ENCODE measurements at regions not wholly inside any gene's neighbourhood (a gene's known extent, or its start where the extent isn't known, plus 50 kb on each side); places are given as distances from the start of the nearest gene placed in this dataset.

- no peaks in the 10 kb centered on the region for H3K9me3 ChIP-seq (ENCODE audit: control insufficient read depth, low read depth, low read length)
- no peak overlapping the region for H3K9ac ChIP-seq (ENCODE audit: control insufficient read depth, extremely low read depth, insufficient read depth, low read length)
- H3K4me1 ChIP-seq (ENCODE audit: control insufficient read depth, extremely low read depth, insufficient read depth, low read length), result no peaks in the 10 kb centered on the region
- no peaks in the 10 kb centered on the region for H3K9me1 ChIP-seq (ENCODE audit: control insufficient read depth, extremely low read depth, insufficient read depth, low read length)
- no peak overlapping the region for H3K27ac ChIP-seq (ENCODE audit: control insufficient read depth, insufficient read depth, low read length)
- TF ChIP-seq CTCF (optimal IDR thresholded peaks at IDR 0.05 in 1 of 3, IDR thresholded peaks at IDR 0.05 in 1 of 3, conservative IDR thresholded peaks at IDR 0.05 in 1 of 3; ENCODE audit: extremely low read depth in 1 of 3, insufficient read depth in 2 of 3, low read length in 3 of 3), result no peak
- no peak for TF ChIP-seq EZH2 (IDR thresholded peaks at IDR 0.05; ENCODE audit: low read length)
- FAIRE-seq (no peak), DNase-seq (ENCODE audit: low read depth, low spot score) (no peak)
- no peak overlapping the region for H2AFZ ChIP-seq (ENCODE audit: control insufficient read depth, low read length)
- dilution Hi-C loops (cut with MboI; ENCODE audit: extremely low pct_ligation_motif_present, low sequenced_read_pairs), result no loop called here
- no peaks in the 10 kb centered on the region for H3K79me2 ChIP-seq (ENCODE audit: control insufficient read depth, insufficient read depth, low read length)
- no peak overlapping the region for H3K4me2 ChIP-seq (ENCODE audit: control insufficient read depth, extremely low read depth, insufficient read depth, low read depth, low read length)
- H3K27me3 ChIP-seq (ENCODE audit: control insufficient read depth, extremely low read depth, insufficient read depth, low read length), result no peaks in the 10 kb centered on the region
- no peaks in the 10 kb centered on the region for H3K36me3 ChIP-seq (ENCODE audit: control insufficient read depth in 2 of 2, extremely low read depth in 1 of 2, insufficient read depth in 2 of 2, low read length in 2 of 2)
- H4K20me1 ChIP-seq (ENCODE audit: control insufficient read depth, extremely low read depth, insufficient read depth, low read length), result no peaks in the 10 kb centered on the region
- no peak overlapping the region for H3K4me3 ChIP-seq (ENCODE audit: control insufficient read depth in 2 of 3, extremely low read depth in 1 of 3, insufficient read depth in 2 of 3, low read depth in 1 of 3, low read length in 3 of 3)
Measured at GRCh38 chr18:72147830-72148229, 396.3 kb downstream of the CBLN2 start.

- Histone ChIP-seq H2AFZ (ENCODE audit: control insufficient read depth, low read length) (no peak overlapping the region), H3K4me3 (ENCODE audit: control insufficient read depth in 2 of 3, extremely low read depth in 1 of 3, insufficient read depth in 2 of 3, low read depth in 1 of 3, low read length in 3 of 3) (no peak overlapping the region), H4K20me1 (ENCODE audit: control insufficient read depth, extremely low read depth, insufficient read depth, low read length) (no peaks in the 10 kb centered on the region), H3K4me1 (ENCODE audit: control insufficient read depth, extremely low read depth, insufficient read depth, low read length) (no peaks in the 10 kb centered on the region), H3K36me3 (ENCODE audit: control insufficient read depth in 2 of 2, extremely low read depth in 1 of 2, insufficient read depth in 2 of 2, low read length in 2 of 2) (no peaks in the 10 kb centered on the region), H3K4me2 (ENCODE audit: control insufficient read depth, extremely low read depth, insufficient read depth, low read depth, low read length) (no peak overlapping the region), H3K9ac (ENCODE audit: control insufficient read depth, extremely low read depth, insufficient read depth, low read length) (no peak overlapping the region), H3K9me1 (ENCODE audit: control insufficient read depth, extremely low read depth, insufficient read depth, low read length) (no peaks in the 10 kb centered on the region), H3K27me3 (ENCODE audit: control insufficient read depth, extremely low read depth, insufficient read depth, low read length) (no peaks in the 10 kb centered on the region), H3K9me3 (ENCODE audit: control insufficient read depth, low read depth, low read length) (peaks cover 2% of the 10 kb centered on the region), H3K27ac (ENCODE audit: control insufficient read depth, insufficient read depth, low read length) (no peak overlapping the region), H3K79me2 (ENCODE audit: control insufficient read depth, insufficient read depth, low read length) (no peaks in the 10 kb centered on the region)
- no peak for FAIRE-seq
- TF ChIP-seq CTCF (optimal IDR thresholded peaks at IDR 0.05 in 1 of 3, IDR thresholded peaks at IDR 0.05 in 1 of 3, conservative IDR thresholded peaks at IDR 0.05 in 1 of 3; ENCODE audit: extremely low read depth in 1 of 3, insufficient read depth in 2 of 3, low read length in 3 of 3) (no peak), EZH2 (IDR thresholded peaks at IDR 0.05; ENCODE audit: low read length) (no peak)
- dilution Hi-C loops (cut with MboI; ENCODE audit: extremely low pct_ligation_motif_present, low sequenced_read_pairs), result no loop called here
- no peak for DNase-seq (ENCODE audit: low read depth, low spot score)
Measured at GRCh38 chr18:72140007-72140406, 404.1 kb downstream of the CBLN2 start.
